ENCODE measurements at regions not wholly inside any gene's neighbourhood (a gene's known extent, or its start where the extent isn't known, plus 50 kb on each side); places are given as distances from the start of the nearest gene placed in this dataset.

- no peak overlapping the region for H3K4me3 Mint-ChIP-seq
Observed at GRCh38 chr11:116577956-116578355, 194.8 kb downstream of the BUD13 start.

GRCh38 chr11:116577273-116577672 is 195.5 kb downstream of the BUD13 start:
- Mint-ChIP-seq H3K9me3 (no peaks in the 10 kb centered on the region), H3K36me3 (no peaks in the 10 kb centered on the region), H3K4me3 (no peak overlapping the region), H3K4me1 (ENCODE audit: unreplicated experiment) (no peaks in the 10 kb centered on the region), H3K27me3 (peaks cover 61% of the 10 kb centered on the region), H3K27ac (no peak overlapping the region)
- TF ChIP-seq CTCF (conservative IDR thresholded peaks at IDR 0.05) = no peak
- DNase-seq (ENCODE audit: extremely low spot score, unreplicated experiment) = no peak

More at GRCh38 chr11:116577956-116578355, 194.8 kb downstream of the BUD13 start:
- no peaks in the 10 kb centered on the region for H3K4me1 Mint-ChIP-seq (ENCODE audit: unreplicated experiment)
- H3K36me3 Mint-ChIP-seq = no peaks in the 10 kb centered on the region
- peaks cover 68% of the 10 kb centered on the region for H3K27me3 Mint-ChIP-seq
- no peak overlapping the region for H3K27ac Mint-ChIP-seq
- TF ChIP-seq CTCF (conservative IDR thresholded peaks at IDR 0.05) = no peak
- no peak for DNase-seq (ENCODE audit: extremely low spot score, unreplicated experiment)
- H3K9me3 Mint-ChIP-seq = no peaks in the 10 kb centered on the region

- H3K27me3 Mint-ChIP-seq = peaks cover 54% of the 10 kb centered on the region
- no peak for TF ChIP-seq CTCF (conservative IDR thresholded peaks at IDR 0.05)
- no peaks in the 10 kb centered on the region for H3K36me3 Mint-ChIP-seq
- no peak overlapping the region for H3K4me3 Mint-ChIP-seq
- no peak for DNase-seq (ENCODE audit: extremely low spot score, unreplicated experiment)
- no peak overlapping the region for H3K27ac Mint-ChIP-seq
- no peaks in the 10 kb centered on the region for H3K4me1 Mint-ChIP-seq (ENCODE audit: unreplicated experiment)
- no peaks in the 10 kb centered on the region for H3K9me3 Mint-ChIP-seq
Observed at GRCh38 chr11:116576526-116576925, 196.3 kb downstream of the BUD13 start.

- Mint-ChIP-seq H3K36me3 (no peaks in the 10 kb centered on the region), H3K4me1 (ENCODE audit: unreplicated experiment) (peaks cover 10% of the 10 kb centered on the region), H3K27ac (no peak overlapping the region), H3K27me3 (peaks cover 30% of the 10 kb centered on the region), H3K4me3 (no peak overlapping the region), H3K9me3 (no peaks in the 10 kb centered on the region)
- no peak for TF ChIP-seq CTCF (conservative IDR thresholded peaks at IDR 0.05)
- DNase-seq (ENCODE audit: extremely low spot score, unreplicated experiment) = no peak
Observed at GRCh38 chr11:116567721-116568242, 205.0 kb downstream of the BUD13 start.

- Mint-ChIP-seq H3K27ac (no peak overlapping the region), H3K36me3 (no peaks in the 10 kb centered on the region), H3K4me1 (ENCODE audit: unreplicated experiment) (peaks cover 15% of the 10 kb centered on the region), H3K9me3 (no peaks in the 10 kb centered on the region), H3K27me3 (peaks cover 26% of the 10 kb centered on the region), H3K4me3 (no peak overlapping the region)
- TF ChIP-seq CTCF (conservative IDR thresholded peaks at IDR 0.05) = no peak
- no peak for DNase-seq (ENCODE audit: extremely low spot score, unreplicated experiment)
Observed at GRCh38 chr11:116563712-116564047, 209.1 kb downstream of the BUD13 start.

Measured in type B pancreatic cell (in vitro differentiated cells).